ENCODE measurements at regions not wholly inside any gene's neighbourhood (a gene's known extent, or its start where the extent isn't known, plus 50 kb on each side); places are given as distances from the start of the nearest gene placed in this dataset.
"Not testable (repeated sequence)": the region's sequence is repeated elsewhere in the genome, so short reads cannot be mapped to it uniquely, and the experiment has no call there.

GRCh38 chr1:149395802-149396201 is 79.0 kb upstream of the NBPF19 start:
- DNase-seq (ENCODE audit: low read depth in 6 of 9, low spot score in 9 of 9); H3K4me3 ChIP-seq (ENCODE audit: low read length in 2 of 2); H3K9me3 ChIP-seq (ENCODE audit: control insufficient read depth in 2 of 2, insufficient read depth in 1 of 2, low read length in 1 of 2); H3K4me1 ChIP-seq (ENCODE audit: control insufficient read depth in 2 of 2, insufficient read depth in 2 of 2, low read length in 2 of 2); H3K27me3 ChIP-seq (ENCODE audit: control insufficient read depth in 2 of 2, insufficient read depth in 1 of 2, low read length in 1 of 2); H3K27ac ChIP-seq (ENCODE audit: low read depth in 1 of 2, low read length in 1 of 2); H3K36me3 ChIP-seq (ENCODE audit: control insufficient read depth in 2 of 2, insufficient read depth in 2 of 2, low read length in 1 of 2): not testable (repeated sequence)
- 100% methylated on average over 2 of the region's 2 CpGs for WGBS

GRCh38 chr1:149398527-149398926 is 76.3 kb upstream of the NBPF19 start:
- H3K27ac ChIP-seq (ENCODE audit: low read depth in 1 of 2, low read length in 1 of 2); H3K4me3 ChIP-seq (ENCODE audit: low read length in 2 of 2); H3K9me3 ChIP-seq (ENCODE audit: control insufficient read depth in 2 of 2, insufficient read depth in 1 of 2, low read length in 1 of 2); H3K4me1 ChIP-seq (ENCODE audit: control insufficient read depth in 2 of 2, insufficient read depth in 2 of 2, low read length in 2 of 2); DNase-seq (ENCODE audit: low read depth in 6 of 9, low spot score in 9 of 9); H3K36me3 ChIP-seq (ENCODE audit: control insufficient read depth in 2 of 2, insufficient read depth in 2 of 2, low read length in 1 of 2); H3K27me3 ChIP-seq (ENCODE audit: control insufficient read depth in 2 of 2, insufficient read depth in 1 of 2, low read length in 1 of 2): not testable (repeated sequence)
- 97% methylated on average over 6 of the region's 6 CpGs for WGBS

GRCh38 chr1:149408404-149408803 is 66.4 kb upstream of the NBPF19 start:
- not testable (repeated sequence) for H3K27ac ChIP-seq (ENCODE audit: low read depth in 1 of 2, low read length in 1 of 2); H3K4me1 ChIP-seq (ENCODE audit: control insufficient read depth in 2 of 2, insufficient read depth in 2 of 2, low read length in 2 of 2); H3K9me3 ChIP-seq (ENCODE audit: control insufficient read depth in 2 of 2, insufficient read depth in 1 of 2, low read length in 1 of 2); H3K27me3 ChIP-seq (ENCODE audit: control insufficient read depth in 2 of 2, insufficient read depth in 1 of 2, low read length in 1 of 2); H3K4me3 ChIP-seq (ENCODE audit: low read length in 2 of 2); DNase-seq (ENCODE audit: low read depth in 6 of 9, low spot score in 9 of 9); H3K36me3 ChIP-seq (ENCODE audit: control insufficient read depth in 2 of 2, insufficient read depth in 2 of 2, low read length in 1 of 2)

GRCh38 chr1:149415373-149415772 is 59.5 kb upstream of the NBPF19 start:
- not testable (repeated sequence) for DNase-seq (ENCODE audit: low read depth in 6 of 9, low spot score in 9 of 9)

GRCh38 chr1:149418782-149419181 is 56.1 kb upstream of the NBPF19 start:
- not testable (repeated sequence) for H3K27ac ChIP-seq (ENCODE audit: low read depth in 1 of 2, low read length in 1 of 2); H3K9me3 ChIP-seq (ENCODE audit: control insufficient read depth in 2 of 2, insufficient read depth in 1 of 2, low read length in 1 of 2); H3K27me3 ChIP-seq (ENCODE audit: control insufficient read depth in 2 of 2, insufficient read depth in 1 of 2, low read length in 1 of 2); DNase-seq (ENCODE audit: low read depth in 6 of 9, low spot score in 9 of 9); H3K4me1 ChIP-seq (ENCODE audit: control insufficient read depth in 2 of 2, insufficient read depth in 2 of 2, low read length in 2 of 2); H3K36me3 ChIP-seq (ENCODE audit: control insufficient read depth in 2 of 2, insufficient read depth in 2 of 2, low read length in 1 of 2); H3K4me3 ChIP-seq (ENCODE audit: low read length in 2 of 2)
- WGBS = 100% methylated on average over 3 of the region's 3 CpGs

More at GRCh38 chr1:149415373-149415772, 59.5 kb upstream of the NBPF19 start:
- not testable (repeated sequence) for H3K4me1 ChIP-seq (ENCODE audit: control insufficient read depth in 2 of 2, insufficient read depth in 2 of 2, low read length in 2 of 2); H3K9me3 ChIP-seq (ENCODE audit: control insufficient read depth in 2 of 2, insufficient read depth in 1 of 2, low read length in 1 of 2); H3K27me3 ChIP-seq (ENCODE audit: control insufficient read depth in 2 of 2, insufficient read depth in 1 of 2, low read length in 1 of 2); H3K36me3 ChIP-seq (ENCODE audit: control insufficient read depth in 2 of 2, insufficient read depth in 2 of 2, low read length in 1 of 2); H3K4me3 ChIP-seq (ENCODE audit: low read length in 2 of 2); H3K27ac ChIP-seq (ENCODE audit: low read depth in 1 of 2, low read length in 1 of 2)
- no CpG with 5 or more reads among the region's 1 CpG for WGBS

- not testable (repeated sequence) for H3K4me3 ChIP-seq (ENCODE audit: low read length in 2 of 2); H3K27ac ChIP-seq (ENCODE audit: low read depth in 1 of 2, low read length in 1 of 2); H3K27me3 ChIP-seq (ENCODE audit: control insufficient read depth in 2 of 2, insufficient read depth in 1 of 2, low read length in 1 of 2); H3K36me3 ChIP-seq (ENCODE audit: control insufficient read depth in 2 of 2, insufficient read depth in 2 of 2, low read length in 1 of 2); H3K4me1 ChIP-seq (ENCODE audit: control insufficient read depth in 2 of 2, insufficient read depth in 2 of 2, low read length in 2 of 2); DNase-seq (ENCODE audit: low read depth in 6 of 9, low spot score in 9 of 9); H3K9me3 ChIP-seq (ENCODE audit: control insufficient read depth in 2 of 2, insufficient read depth in 1 of 2, low read length in 1 of 2)
- 97% methylated on average over 5 of the region's 5 CpGs for WGBS
These were observed 51.7 kb upstream of the NBPF19 start for GRCh38 chr1:149423122-149423521.

Data from thymus (tissue), 11 donors.